H9 (cell line): ENCODE measurements at regions not wholly inside any gene's neighbourhood (a gene's known extent, or its start where the extent isn't known, plus 50 kb on each side); places are given as distances from the start of the nearest gene placed in this dataset.

Source experiments
- DNase-seq: peaks from one replicate; pipeline ENCODE4 v3.0.0-alpha.2; 2017
- H2AFZ ChIP-seq: one replicate; pipeline ENCODE4 v1.6.1; 2013; ENCODE audit warnings: mild to moderate bottlenecking, low read length, control low read depth, moderate library complexity
- H2AK5ac ChIP-seq: 2 replicates; pipeline ENCODE4 v1.6.1; 2013; ENCODE audit warnings: low read length, control low read depth, mixed read lengths; ENCODE audit not compliant: insufficient read length
- H2BK120ac ChIP-seq: one replicate; pipeline ENCODE4 v1.6.1; 2013; ENCODE audit warnings: low read depth, mild to moderate bottlenecking, low read length, control low read depth, inconsistent platforms; ENCODE audit not compliant: poor library complexity, severe bottlenecking
- H2BK12ac ChIP-seq: 2 replicates; pipeline ENCODE4 v1.6.1; 2013; ENCODE audit warnings: low read length, control low read depth, mixed read lengths, low read depth; ENCODE audit not compliant: insufficient read length
- H2BK15ac ChIP-seq: 2 replicates; pipeline ENCODE4 v1.6.1; 2013; ENCODE audit warnings: low read depth, low read length, control low read depth
- H2BK20ac ChIP-seq: one replicate; pipeline ENCODE4 v1.6.1; 2013; ENCODE audit warnings: low read depth, mild to moderate bottlenecking, low read length, control low read depth, inconsistent platforms; ENCODE audit not compliant: poor library complexity, severe bottlenecking
- H2BK5ac ChIP-seq: 2 replicates; pipeline ENCODE4 v1.6.1; 2013; ENCODE audit warnings: low read length, control low read depth, mixed read lengths; ENCODE audit not compliant: insufficient read length
- H3K14ac ChIP-seq: 2 replicates; pipeline ENCODE4 v1.6.1; 2013; ENCODE audit warnings: low read length, control low read depth; ENCODE audit not compliant: insufficient read depth
- H3K18ac ChIP-seq: 2 replicates; pipeline ENCODE4 v1.6.1; 2013; ENCODE audit warnings: low read depth, mild to moderate bottlenecking, mixed read lengths, low read length, control low read depth; ENCODE audit not compliant: insufficient read length
- H3K23ac ChIP-seq: 2 replicates; pipeline ENCODE4 v1.6.1; 2013; ENCODE audit warnings: low read length, control low read depth, mixed read lengths, low read depth; ENCODE audit not compliant: insufficient read length
- H3K23me2 ChIP-seq: 2 replicates; pipeline ENCODE4 v1.6.1; 2013; ENCODE audit warnings: low read depth, mild to moderate bottlenecking, mixed read lengths, low read length, control low read depth; ENCODE audit not compliant: insufficient read length, poor library complexity, severe bottlenecking
- H3K27ac ChIP-seq: 2 replicates; pipeline ENCODE4 v1.5.1; 2013; ENCODE audit warnings: low read length, control low read depth, mixed read lengths, low read depth; ENCODE audit not compliant: insufficient read length
- H3K27me3 ChIP-seq: 2 replicates; pipeline ENCODE4 v1.6.1; 2013; ENCODE audit warnings: low read length, control low read depth, inconsistent platforms; ENCODE audit not compliant: insufficient read depth
- H3K4ac ChIP-seq: 2 replicates; pipeline ENCODE4 v1.6.1; 2013; ENCODE audit warnings: low read depth, mild to moderate bottlenecking, control low read depth, inconsistent platforms, low read length, moderate library complexity
- H3K4me1 ChIP-seq: 2 replicates; pipeline ENCODE4 v1.6.1; 2013; ENCODE audit warnings: low read length, control low read depth, inconsistent platforms; ENCODE audit not compliant: insufficient read depth
- H3K4me2 ChIP-seq: 2 replicates; pipeline ENCODE4 v1.6.1; 2013; ENCODE audit warnings: low read length, control low read depth, mixed read lengths; ENCODE audit not compliant: insufficient read length, insufficient read depth
- H3K56ac ChIP-seq: 2 replicates; pipeline ENCODE4 v1.6.1; 2013; ENCODE audit warnings: low read depth, mild to moderate bottlenecking, mixed read lengths, low read length, control low read depth; ENCODE audit not compliant: insufficient read length
- H3K79me1 ChIP-seq: 2 replicates; pipeline ENCODE4 v1.6.1; 2013; ENCODE audit warnings: low read depth, mild to moderate bottlenecking, moderate library complexity, low read length, control low read depth, inconsistent platforms; ENCODE audit not compliant: insufficient read depth, poor library complexity, severe bottlenecking
- H3K79me2 ChIP-seq: 2 replicates; pipeline ENCODE4 v1.6.1; 2013; ENCODE audit warnings: low read length, control low read depth, inconsistent platforms; ENCODE audit not compliant: insufficient read depth
- H3K9ac ChIP-seq: 2 replicates; pipeline ENCODE4 v1.6.1; 2013; ENCODE audit warnings: low read length, control low read depth, mixed read lengths; ENCODE audit not compliant: insufficient read length; ENCODE audit errors: extremely low read depth
- H3K9me3 ChIP-seq: one replicate; pipeline ENCODE4 v1.6.1; 2013; ENCODE audit warnings: low read depth, low read length, inconsistent platforms; ENCODE audit not compliant: control insufficient read depth
- H3T11ph ChIP-seq: one replicate; pipeline ENCODE4 v1.6.1; 2013; ENCODE audit warnings: mild to moderate bottlenecking, low read length, control low read depth, inconsistent platforms
- H4K20me1 ChIP-seq: one replicate; pipeline ENCODE4 v1.6.1; 2013; ENCODE audit not compliant: control insufficient read depth, insufficient read length, insufficient read depth
- H4K5ac ChIP-seq: 2 replicates; pipeline ENCODE4 v1.6.1; 2013; ENCODE audit warnings: low read depth, mild to moderate bottlenecking, mixed read lengths, low read length, control low read depth; ENCODE audit not compliant: insufficient read length
- H4K8ac ChIP-seq: replicated peaks from 2 replicates; pipeline ENCODE4 v1.6.1; 2013; ENCODE audit warnings: low read length, control low read depth, mixed read lengths, low read depth; ENCODE audit not compliant: insufficient read length
- H4K91ac ChIP-seq: 2 replicates; pipeline ENCODE4 v1.6.1; 2013; ENCODE audit warnings: low read depth, mild to moderate bottlenecking, moderate library complexity, mixed read lengths, low read length, control low read depth; ENCODE audit not compliant: insufficient read length
- H3K27ac Mint-ChIP-seq, 3 experiments: 2 replicates in 2 of 3; 3 replicates in 1 of 3; pipeline ENCODE4 v1.8.0; 2020 to 2021; ENCODE audit warnings: mixed read lengths in 3 of 3, mild to moderate bottlenecking in 1 of 3, moderate library complexity in 1 of 3
- H3K27me3 Mint-ChIP-seq: 2 replicates; pipeline ENCODE4 v1.8.0; 2021; ENCODE audit warnings: low read depth, mild to moderate bottlenecking, moderate library complexity, mixed read lengths
- H3K36me3 Mint-ChIP-seq, 3 experiments: 2 replicates in 2 of 3; 3 replicates in 1 of 3; pipeline ENCODE4 v1.8.0; 2020 to 2021; ENCODE audit warnings: low read depth in 3 of 3, mixed read lengths in 3 of 3; ENCODE audit not compliant: insufficient read depth in 1 of 3
- H3K4me1 Mint-ChIP-seq, 2 experiments: 2 replicates each; pipeline ENCODE4 v1.8.0; 2020; ENCODE audit warnings: mixed read lengths in 2 of 2
- H3K4me3 Mint-ChIP-seq, 2 experiments: 2 replicates in 1 of 2; 3 replicates in 1 of 2; pipeline ENCODE4 v1.8.0; 2020 to 2021; ENCODE audit warnings: mild to moderate bottlenecking in 2 of 2, mixed read lengths in 2 of 2, moderate library complexity in 1 of 2
- H3K9me3 Mint-ChIP-seq, 2 experiments: 2 replicates in 1 of 2; 3 replicates in 1 of 2; pipeline ENCODE4 v1.8.0; 2020; ENCODE audit warnings: mild to moderate bottlenecking in 2 of 2, mixed read lengths in 2 of 2, moderate library complexity in 1 of 2
- CTCF ChIP-seq: fragments of 200-600 bp; sonication (generic); conservative IDR thresholded peaks from 3 replicates; pipeline ENCODE4 v1.8.0; 2021; ENCODE audit warnings: antibody characterized with exemption, mild to moderate bottlenecking
- WGBS: extraction: QIAGEN DNeasy Blood & Tissue Kit; methylation state at CpG from one replicate; pipeline ENCODE4 v1.1.7; 2013; ENCODE audit warnings: missing lambda C conversion rate, low lambda C conversion rate, mixed read lengths; ENCODE audit not compliant: insufficient read length; ENCODE audit errors: extremely low coverage; 5-methylcytosine and 5-hydroxymethylcytosine counted together

GRCh38 chr5:126081209-126081608, 342.0 kb upstream of the GRAMD2B start:
- no peaks in the 10 kb centered on the region for H4K20me1 ChIP-seq
- H3K9ac ChIP-seq, result no peak overlapping the region
- no peaks in the 10 kb centered on the region for H3K4me1 ChIP-seq
- no peak overlapping the region for H2AK5ac ChIP-seq
- H3K4me2 ChIP-seq, result no peak overlapping the region
- H3K4me3 Mint-ChIP-seq, result no peak overlapping the region
- H3K79me2 ChIP-seq, result no peaks in the 10 kb centered on the region
- H3K27me3 ChIP-seq, result no peaks in the 10 kb centered on the region
- H3K56ac ChIP-seq, result no peak overlapping the region
- no peak overlapping the region for H4K8ac ChIP-seq
- H3K27me3 Mint-ChIP-seq, result no peaks in the 10 kb centered on the region; the same call in 1 of the 2 replicates
- no peak overlapping the region for H2BK15ac ChIP-seq
- no peak overlapping the region for H3K23ac ChIP-seq
- no peaks in the 10 kb centered on the region for H3K23me2 ChIP-seq
- H3K79me1 ChIP-seq, result no peaks in the 10 kb centered on the region
- H2BK120ac ChIP-seq, result no peak overlapping the region
- no CpG with 5 or more reads among the region's 2 CpGs for WGBS
- H3K4me1 Mint-ChIP-seq, result no peaks in the 10 kb centered on the region
- H2AFZ ChIP-seq, result no peak overlapping the region
- no peak overlapping the region for H4K91ac ChIP-seq
- DNase-seq, result no peak
- TF ChIP-seq CTCF, result no peak
- peaks cover 16 to 51% (median 17%) of the 10 kb centered on the region in 3 experiments for H3K36me3 Mint-ChIP-seq
- H3K9me3 ChIP-seq, result no peaks in the 10 kb centered on the region
- no peak overlapping the region for H2BK5ac ChIP-seq
- no peak overlapping the region for H2BK12ac ChIP-seq
- no peak overlapping the region for H4K5ac ChIP-seq
- H3T11ph ChIP-seq, result no peak overlapping the region
- H3K27ac ChIP-seq, result no peak overlapping the region
- no peak overlapping the region for H3K18ac ChIP-seq
- H3K27ac Mint-ChIP-seq, result no peak overlapping the region
- no peak overlapping the region for H3K14ac ChIP-seq
- H3K9me3 Mint-ChIP-seq, result peaks cover 33 to 40% of the 10 kb centered on the region in 2 experiments
- no peak overlapping the region for H3K4ac ChIP-seq
- H2BK20ac ChIP-seq, result no peak overlapping the region
